SU-DHL-6 (cell line): ENCODE measurements at regions not wholly inside any gene's neighbourhood (a gene's known extent, or its start where the extent isn't known, plus 50 kb on each side); places are given as distances from the start of the nearest gene placed in this dataset.

ENCODE experiments used
- CTCF ChIP-seq: fragments of 200-600 bp; sonication (generic); IDR thresholded peaks from one replicate; pipeline ENCODE4 v1.5.1; 2017; ENCODE audit warnings: antibody characterized with exemption, mild to moderate bottlenecking, low read length, moderate library complexity; ENCODE audit not compliant: insufficient read depth, poor library complexity, severe bottlenecking
- EZH2phosphoT487 ChIP-seq: fragments of 200-600 bp; sonication (generic), shearing (Covaris generic); conservative IDR thresholded peaks from 2 replicates; pipeline ENCODE4 v1.6.1; 2018; ENCODE audit warnings: mild to moderate bottlenecking, antibody characterized with exemption, low read length, moderate library complexity, mixed read lengths

GRCh38 chr16:47965439-47965838, 190.4 kb downstream of the ABCC12 start:
- TF ChIP-seq CTCF: no peak
- no peak for TF ChIP-seq EZH2phosphoT487
